Epithelial cell of esophagus (primary cell): ENCODE measurements at regions not wholly inside any gene's neighbourhood (a gene's known extent, or its start where the extent isn't known, plus 50 kb on each side); places are given as distances from the start of the nearest gene placed in this dataset.

ENCODE experiments used
- DNase-seq: peaks from one replicate; pipeline ENCODE4 v3.0.0; 2010; ENCODE audit warnings: low read depth
- H3K4me3 ChIP-seq: 2 replicates; pipeline ENCODE4 v1.5.1; 2011; ENCODE audit warnings: mild to moderate bottlenecking, low read length, control low read depth
- TF ChIP-seq, protein P1 (sequence below): IDR thresholded peaks from 2 replicates; pipeline ENCODE4 v1.5.1; 2011; ENCODE audit warnings: low read depth, mild to moderate bottlenecking, low read length, control low read depth, inconsistent platforms; ENCODE audit not compliant: insufficient read depth; ENCODE audit errors: missing control alignments

DNA sequence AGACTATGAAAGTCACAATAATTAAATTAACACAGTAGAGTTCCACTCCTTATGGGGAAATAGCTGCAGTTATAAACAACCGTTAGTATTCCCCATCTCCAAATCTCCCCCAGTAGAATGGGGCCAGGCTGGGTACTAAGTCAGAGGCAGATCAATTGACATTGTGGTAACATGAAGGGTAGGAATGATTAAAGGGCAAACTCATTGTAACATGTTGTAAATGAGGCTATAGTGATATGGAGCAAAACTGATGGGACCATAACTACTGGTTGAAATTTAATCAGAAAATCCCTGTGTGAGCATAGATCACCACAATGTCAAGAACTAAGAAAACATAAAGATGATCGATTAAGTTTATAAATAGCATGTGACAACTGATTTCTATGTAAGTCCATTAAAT, 231.9 kb upstream of the NLGN4Y start:
- no peak for DNase-seq
- TF ChIP-seq, protein P1, sequence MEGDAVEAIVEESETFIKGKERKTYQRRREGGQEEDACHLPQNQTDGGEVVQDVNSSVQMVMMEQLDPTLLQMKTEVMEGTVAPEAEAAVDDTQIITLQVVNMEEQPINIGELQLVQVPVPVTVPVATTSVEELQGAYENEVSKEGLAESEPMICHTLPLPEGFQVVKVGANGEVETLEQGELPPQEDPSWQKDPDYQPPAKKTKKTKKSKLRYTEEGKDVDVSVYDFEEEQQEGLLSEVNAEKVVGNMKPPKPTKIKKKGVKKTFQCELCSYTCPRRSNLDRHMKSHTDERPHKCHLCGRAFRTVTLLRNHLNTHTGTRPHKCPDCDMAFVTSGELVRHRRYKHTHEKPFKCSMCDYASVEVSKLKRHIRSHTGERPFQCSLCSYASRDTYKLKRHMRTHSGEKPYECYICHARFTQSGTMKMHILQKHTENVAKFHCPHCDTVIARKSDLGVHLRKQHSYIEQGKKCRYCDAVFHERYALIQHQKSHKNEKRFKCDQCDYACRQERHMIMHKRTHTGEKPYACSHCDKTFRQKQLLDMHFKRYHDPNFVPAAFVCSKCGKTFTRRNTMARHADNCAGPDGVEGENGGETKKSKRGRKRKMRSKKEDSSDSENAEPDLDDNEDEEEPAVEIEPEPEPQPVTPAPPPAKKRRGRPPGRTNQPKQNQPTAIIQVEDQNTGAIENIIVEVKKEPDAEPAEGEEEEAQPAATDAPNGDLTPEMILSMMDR, result no peak
- H3K4me3 ChIP-seq, result no peak overlapping the region

DNA sequence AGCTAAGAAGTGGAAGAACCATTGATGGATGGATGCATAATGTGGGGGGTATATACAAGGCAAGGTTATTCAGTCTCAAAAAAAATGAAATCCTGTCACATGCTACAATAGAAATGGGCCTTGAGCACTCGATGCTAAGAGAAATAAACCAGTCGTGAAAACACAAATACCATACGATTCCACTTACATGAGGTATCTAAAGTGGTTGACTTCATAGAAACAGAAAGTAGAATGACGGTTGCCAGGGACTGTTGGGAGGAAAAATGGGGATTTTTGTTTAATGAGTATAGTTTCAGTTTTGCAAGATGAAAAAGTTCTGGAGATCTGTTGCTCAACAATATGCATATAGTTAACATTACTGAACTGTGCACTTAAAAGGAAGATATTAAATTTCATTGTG, 223.6 kb upstream of the NLGN4Y start:
- no peak overlapping the region for H3K4me3 ChIP-seq
- TF ChIP-seq, protein P1, result no peak
- DNase-seq, result no peak

DNA sequence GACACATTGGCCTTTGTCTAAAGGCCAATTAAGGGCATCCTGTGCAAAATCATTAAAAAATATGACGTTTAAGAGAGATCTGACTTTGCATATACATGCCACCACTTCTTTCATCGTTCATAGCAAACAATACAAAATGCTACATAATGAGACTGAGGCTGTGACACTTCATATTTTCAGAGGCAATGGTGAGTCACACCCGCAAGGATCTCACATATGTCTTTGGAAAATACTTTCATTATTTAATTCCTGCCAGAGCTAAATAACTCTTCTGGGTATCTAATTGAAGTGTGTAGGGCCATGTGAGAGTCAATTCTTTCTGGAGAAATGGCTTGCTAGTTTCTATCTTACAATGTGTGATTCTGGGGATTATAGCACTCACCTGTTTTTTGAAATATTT, 222.8 kb upstream of the NLGN4Y start:
- DNase-seq, result peak; percentile 7
- TF ChIP-seq, protein P1, result no peak
- H3K4me3 ChIP-seq, result no peak overlapping the region

DNA sequence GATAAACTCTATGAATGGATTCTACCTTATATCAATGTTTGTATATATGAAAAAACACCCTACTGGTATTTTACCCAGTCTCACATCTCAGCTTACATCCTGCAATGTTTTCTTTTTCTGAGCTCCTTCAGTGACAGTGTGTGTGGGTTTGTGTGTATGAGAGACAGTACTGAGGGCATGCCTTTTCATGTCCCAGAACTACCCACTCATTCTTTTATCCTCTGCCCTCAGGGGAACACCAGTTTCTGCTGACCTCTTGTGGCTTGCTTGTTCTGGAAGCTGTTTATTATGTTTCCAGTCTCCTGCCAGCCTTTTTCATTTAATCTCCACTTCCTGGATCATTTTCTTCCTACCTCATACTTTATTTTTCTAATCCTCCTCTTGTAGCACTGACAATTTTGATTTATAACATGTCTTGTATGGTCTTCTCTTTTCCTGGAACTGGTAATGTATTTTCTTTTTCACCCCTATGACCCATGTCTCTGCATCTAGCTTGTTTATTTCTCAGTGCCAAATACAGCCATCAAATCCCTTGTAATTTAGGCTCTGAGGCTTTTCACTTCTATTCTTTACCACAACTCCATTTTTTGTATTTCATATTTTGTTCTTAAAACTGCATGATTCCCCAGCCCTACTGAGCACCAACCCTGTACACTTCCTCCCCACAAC, 195.5 kb upstream of the NLGN4Y start:
- H3K4me3 ChIP-seq, result no peak overlapping the region
- peak; percentile 90 for DNase-seq
- TF ChIP-seq, protein P1, result peak; percentile 21

DNA sequence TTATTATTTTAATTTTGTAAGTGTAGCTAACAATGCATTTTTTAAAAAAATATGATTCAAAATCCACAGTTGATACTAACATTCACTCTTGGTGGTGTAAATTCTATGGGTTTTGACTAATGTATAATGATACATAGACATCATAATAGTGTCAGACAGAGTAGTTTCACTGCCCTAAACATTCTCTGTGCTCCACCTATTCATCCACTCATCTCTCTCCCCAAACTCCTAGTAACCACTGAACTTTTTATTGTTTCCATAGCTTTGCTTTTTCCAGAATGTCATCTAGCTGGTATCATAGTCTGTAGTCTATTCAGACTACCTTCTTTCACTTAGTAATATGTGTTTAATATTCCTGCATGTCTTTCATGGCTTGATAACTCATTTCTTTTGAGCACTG, 194.0 kb upstream of the NLGN4Y start:
- TF ChIP-seq, protein P1, result no peak
- H3K4me3 ChIP-seq, result no peak overlapping the region
- no peak for DNase-seq

DNA sequence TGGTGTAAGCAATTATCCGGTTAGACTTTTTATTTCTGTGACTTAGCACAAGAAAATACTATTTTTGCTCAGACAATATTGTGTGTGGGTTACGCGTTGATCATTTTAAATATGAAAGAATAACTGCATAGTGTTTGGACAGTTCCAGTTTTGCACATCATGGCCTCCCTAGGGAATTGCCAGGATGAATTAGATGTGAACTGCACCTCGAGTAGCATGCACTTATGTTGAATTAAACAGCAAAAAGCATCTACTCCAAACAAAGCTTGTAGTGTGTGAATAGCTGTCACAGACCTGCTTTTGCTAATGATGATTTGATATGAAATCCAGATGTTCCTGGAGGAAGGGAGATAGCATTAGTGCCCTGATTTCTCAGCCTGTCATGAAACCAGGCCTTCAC, 184.8 kb upstream of the NLGN4Y start:
- no peak overlapping the region for H3K4me3 ChIP-seq
- TF ChIP-seq, protein P1, result no peak
- DNase-seq, result no peak
